ENCODE measurements at regions not wholly inside any gene's neighbourhood (a gene's known extent, or its start where the extent isn't known, plus 50 kb on each side); places are given as distances from the start of the nearest gene placed in this dataset.
"Not testable (repeated sequence)": the region's sequence is repeated elsewhere in the genome, so short reads cannot be mapped to it uniquely, and the experiment has no call there.

DNA sequence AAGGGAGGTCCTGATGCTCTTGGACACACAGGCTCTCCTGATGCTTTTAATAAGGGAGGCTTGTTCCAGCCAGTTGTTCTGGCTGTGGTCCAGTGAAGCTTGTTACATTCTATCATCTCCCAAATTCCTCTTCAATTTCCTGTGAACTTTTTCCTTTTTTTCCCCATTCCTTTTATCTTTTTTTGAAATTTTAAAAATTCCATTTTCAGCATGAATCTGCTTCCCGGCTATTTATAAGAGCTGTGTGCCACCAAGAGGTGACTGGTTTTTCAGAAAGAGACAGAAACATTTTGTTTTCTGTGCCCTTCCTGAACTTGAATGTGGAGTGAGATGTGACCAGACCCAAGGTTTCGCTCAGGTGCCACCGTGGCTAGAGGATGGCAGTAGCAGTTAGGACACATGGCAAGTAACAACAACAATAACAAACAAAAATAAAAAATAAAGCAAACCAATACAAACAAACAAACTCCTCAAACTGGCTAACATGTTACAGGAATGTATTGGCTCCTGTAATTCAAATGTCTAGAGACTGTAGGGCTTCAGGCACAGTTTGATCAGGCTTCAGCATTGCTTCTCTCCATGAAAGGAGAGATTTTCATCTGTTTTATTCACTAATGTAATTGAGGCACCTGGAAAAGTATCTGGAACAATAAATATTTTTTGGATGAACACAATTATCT is 121.1 kb downstream of the BOD1 start:
- no peak for DNase-seq

DNA sequence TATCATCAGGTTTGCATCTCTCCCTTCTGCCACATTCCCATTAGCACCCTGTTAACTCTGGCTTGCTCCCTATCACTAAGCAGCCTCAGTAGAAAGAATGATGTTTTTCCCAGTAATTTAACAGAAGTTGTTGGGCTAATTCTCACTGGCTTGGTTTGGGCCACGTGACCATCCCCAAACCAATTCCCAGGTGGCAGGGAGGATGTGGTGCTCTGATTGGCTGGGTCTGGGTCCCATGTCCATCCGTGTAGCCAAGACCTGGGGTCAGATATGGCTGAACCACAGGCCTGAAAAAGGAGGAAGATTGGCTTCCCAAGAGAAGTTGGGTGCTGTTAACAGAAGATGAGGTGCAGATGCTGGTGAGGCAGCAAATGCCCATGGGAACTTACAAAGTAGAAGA is 122.0 kb downstream of the BOD1 start:
- no peak for DNase-seq

DNA sequence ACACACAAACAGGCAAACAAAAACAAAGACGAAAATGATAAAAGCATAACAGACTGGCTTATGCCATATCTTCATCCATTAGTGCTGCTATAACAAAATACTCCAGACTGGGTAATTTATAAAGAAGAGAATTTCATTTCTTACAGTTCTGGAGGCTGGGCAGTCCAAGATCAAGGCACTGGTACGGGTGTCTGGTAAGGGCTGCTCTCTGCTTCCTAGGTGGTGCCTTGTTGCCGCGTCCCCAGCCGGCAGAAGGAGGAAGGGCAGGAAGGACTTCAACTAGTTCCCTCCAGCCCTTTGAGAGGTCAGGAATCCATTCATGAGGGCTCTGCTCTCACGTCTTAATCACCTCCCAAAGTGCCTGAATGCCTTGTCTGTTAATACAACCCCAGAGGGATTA is 122.6 kb downstream of the BOD1 start:
- no peak for DNase-seq

DNA sequence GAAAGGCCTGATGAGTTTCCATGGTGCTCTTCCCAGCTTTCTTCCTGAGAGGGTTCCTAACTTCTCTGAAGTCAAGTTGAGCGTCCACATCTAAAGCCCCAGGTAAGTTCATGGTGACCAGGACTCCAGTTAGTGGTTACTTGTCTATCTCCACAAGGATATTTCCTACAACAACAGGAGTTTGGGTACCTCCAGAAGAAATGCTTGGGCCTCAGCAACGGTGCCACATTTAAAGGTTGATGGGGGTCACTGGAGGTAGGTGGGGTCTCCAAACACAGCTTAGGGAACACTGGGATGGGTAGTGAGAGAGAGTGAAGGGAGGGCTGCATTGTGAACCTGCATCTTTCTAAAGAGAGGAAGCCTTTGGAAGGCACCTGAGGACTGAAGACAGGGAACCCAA is 123.4 kb downstream of the BOD1 start:
- no peak for DNase-seq

DNA sequence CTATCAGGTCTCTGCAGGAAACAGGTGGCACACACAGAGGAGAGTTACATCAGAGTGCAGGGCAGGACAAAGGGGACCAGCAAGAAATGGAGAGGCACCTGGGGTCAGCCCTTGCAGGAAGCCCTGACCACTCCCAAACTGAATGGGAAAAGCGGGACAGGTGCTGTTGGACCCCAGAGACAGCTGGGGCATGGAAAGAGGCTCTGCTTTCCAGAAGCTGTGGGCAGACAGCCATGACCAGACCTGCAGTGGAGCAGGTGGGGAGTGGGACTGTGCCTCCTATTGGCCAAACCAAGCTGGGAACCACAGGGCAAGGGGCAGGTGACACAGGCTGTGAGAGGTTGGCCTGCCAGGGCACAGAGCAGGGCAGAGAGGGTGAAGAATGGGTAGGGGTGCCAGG is 125.8 kb downstream of the BOD1 start:
- no peak for DNase-seq

DNA sequence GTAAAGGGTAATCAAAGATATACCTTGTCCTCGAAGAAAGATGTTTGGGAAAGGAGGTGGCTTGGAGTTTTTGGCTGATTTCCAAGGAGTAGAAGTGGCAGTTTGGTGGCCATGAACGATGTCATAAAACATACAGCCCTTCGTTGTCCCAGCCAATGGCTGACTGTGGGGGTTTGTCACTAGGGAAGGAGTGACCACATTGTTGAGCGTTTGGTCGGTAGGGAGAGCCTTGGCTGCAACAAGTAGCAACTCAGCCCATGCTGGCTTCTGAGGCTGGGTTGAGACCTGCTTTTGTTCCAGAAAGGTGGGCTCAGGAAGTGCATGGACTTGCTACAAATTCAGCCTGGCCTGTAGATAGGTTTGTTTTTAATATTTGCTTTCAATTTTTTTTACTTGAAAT is 128.3 kb downstream of the BOD1 start:
- no peak for DNase-seq

DNA sequence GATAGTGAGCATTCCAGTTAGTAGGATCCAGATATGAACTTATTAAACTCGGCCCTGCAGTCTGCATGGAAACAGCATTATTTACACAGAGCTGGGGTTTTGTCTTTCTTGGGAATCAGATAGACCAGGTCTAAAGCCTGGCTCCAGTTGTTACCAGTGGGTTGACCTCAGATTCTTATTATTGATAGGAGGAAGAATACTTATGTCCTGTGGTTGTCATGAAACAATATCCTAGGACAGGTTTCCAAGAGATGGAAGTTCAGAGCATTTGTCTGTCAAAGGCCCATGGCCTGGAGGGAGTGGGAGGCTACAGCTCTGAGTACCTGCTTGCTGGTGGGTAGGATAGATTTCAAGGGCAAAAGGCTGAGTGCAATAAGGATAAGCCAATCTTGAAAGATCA is 129.2 kb downstream of the BOD1 start:
- DNase-seq = no peak

DNA sequence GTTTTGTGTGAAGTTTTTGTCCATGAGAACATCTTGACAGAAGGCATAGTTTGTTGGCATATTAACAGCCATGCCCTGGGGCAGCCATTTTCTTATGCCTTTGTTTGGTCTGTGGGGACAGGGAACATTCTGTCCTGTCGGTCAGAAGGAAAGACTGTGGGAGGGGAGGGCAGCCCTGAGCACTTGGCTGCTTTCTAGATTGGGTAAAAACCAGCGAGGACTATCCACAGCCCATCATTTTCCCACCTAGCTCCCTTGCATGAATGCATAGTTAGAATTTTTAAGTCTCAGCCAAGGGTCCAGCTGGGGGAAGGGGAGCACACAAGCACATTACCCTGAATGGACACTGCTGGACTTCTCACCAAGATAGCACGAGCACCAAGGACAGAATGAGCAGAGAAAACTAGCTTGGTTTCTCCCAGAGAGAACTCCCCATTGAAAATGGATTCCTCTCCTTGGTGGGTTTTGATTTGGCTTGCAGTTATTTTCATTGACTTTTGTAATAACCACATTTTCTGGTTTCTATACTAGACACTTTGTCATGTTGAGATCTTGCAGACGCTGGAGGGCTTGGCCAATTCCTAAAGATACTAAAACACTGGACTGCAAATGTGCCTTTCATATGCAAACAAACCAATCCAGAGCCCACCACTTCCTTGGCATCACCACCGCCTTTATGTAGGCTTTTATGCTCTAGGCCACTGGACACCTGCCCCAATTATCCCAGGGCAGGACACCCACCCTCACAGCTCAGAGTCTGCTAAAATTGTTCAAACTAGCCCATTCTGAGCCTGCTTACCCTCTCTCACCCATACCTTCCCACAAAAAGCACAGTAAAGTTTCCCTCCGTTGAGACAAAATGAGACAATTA is 129.9 kb downstream of the BOD1 start:
- no peak for DNase-seq

DNA sequence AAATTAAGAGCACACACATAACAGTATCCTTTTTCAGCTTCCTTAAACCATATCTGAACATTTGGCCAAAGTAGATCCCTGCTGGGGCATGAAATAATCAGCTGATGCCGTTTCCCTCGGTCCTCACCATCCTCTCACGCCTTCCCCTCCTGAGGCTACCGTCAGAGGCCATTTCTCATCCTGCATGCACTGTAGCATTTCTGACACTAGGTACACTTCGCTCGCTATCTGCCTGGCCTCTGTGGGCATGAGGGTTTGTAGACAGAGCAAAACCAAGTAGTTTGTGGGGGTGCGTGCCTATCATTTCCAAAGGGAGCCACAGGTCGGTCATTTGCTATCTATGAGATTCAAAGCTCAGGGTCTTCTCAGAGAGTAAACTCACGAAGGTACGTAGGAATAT is 131.9 kb downstream of the BOD1 start:
- no peak for DNase-seq

DNA sequence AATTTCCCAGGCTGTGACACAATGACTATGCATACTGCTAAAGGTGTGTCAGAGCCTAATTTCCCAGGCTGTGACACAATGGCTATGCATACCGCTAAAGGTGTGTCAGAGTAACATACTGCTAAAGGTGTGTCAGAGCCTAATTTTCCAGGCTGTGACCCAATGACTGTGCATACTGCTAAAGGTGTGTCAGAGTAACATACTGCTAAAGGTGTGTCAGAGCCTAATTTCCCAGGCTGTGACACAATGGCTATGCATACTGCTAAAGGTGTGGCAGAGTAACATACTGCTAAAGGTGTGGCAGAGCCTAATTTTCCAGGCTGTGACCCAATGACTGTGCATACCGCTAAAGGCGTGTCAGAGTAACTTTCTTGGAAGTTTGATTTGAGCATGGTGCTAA is 132.9 kb downstream of the BOD1 start:
- not testable (repeated sequence) for DNase-seq

DNA sequence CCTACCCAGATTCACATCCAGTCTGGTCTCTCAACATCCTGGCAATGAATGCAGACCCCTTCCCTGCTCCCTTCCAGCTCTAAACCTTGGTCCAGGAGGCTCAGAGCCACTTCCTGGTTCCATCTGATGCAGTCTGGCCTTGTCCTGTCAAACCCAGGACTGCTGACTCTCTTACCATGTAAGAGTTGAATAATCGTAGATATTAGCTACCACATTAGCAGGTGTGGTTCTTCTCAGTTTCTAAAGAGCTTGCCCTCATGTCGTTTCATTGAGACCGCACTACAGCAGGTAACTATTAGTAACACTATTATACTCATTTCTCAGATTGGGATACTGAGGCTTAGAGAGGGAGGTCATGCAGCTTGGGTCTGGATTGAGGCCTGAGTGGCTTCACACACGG is 133.3 kb downstream of the BOD1 start:
- no peak for DNase-seq

DNA sequence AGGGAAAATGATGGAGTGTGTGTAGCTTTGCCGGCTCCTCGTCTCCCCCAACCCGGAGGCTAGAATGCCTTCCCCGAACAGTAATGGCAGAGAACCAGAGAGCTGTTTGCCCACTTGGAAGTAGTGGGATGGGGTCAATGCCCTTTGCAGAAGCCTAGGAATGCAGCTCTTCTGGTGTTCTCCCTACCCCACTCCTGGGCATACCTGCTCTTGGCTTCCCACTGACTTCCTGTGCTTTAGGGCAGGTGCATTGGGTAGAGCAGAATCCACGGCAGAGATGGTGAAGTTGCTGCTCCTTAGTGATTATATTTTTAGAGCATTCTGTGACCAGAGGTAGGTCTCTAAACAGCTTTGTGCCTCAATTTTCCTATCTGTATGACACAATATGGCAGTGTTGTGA is 134.6 kb downstream of the BOD1 start:
- no peak for DNase-seq

DNA sequence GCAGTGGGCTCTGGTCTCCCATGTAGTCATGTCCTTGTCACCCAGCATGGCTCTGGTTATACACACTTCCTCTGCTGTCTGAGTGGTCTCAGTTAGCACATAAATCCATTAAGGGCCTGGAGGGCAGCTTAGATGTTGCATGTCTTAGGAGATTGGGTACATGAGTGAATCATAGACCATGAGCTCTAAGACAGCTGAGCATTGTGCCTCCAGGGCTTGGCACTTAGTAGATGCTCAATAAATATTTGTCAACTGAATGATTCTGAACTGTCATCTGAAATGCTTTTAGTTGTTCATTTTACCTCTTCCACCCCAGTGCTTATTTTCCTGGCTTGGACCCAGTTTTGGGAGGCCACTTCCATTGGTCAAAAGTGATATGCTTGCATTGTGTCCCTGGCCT is 135.6 kb downstream of the BOD1 start:
- DNase-seq = no peak

DNA sequence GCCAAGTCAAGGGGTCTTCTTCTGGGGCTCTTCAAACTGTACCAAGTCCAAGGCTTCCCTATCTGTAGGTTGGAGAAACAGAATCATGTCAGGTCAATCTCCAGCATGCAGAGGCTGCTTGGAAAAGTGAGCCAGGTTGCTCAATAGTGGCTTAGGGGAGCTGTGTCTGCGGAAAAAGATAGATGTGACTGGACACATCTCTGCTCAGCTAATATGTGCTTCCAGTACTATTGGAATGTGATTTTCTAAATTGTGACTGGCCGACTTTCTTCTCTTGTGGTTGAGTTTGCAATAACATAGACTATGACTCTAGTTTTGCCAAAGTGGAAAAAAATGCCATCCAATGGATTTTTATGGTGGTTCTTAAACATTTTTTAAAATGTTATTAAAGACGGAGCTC is 136.7 kb downstream of the BOD1 start:
- no peak for DNase-seq

DNA sequence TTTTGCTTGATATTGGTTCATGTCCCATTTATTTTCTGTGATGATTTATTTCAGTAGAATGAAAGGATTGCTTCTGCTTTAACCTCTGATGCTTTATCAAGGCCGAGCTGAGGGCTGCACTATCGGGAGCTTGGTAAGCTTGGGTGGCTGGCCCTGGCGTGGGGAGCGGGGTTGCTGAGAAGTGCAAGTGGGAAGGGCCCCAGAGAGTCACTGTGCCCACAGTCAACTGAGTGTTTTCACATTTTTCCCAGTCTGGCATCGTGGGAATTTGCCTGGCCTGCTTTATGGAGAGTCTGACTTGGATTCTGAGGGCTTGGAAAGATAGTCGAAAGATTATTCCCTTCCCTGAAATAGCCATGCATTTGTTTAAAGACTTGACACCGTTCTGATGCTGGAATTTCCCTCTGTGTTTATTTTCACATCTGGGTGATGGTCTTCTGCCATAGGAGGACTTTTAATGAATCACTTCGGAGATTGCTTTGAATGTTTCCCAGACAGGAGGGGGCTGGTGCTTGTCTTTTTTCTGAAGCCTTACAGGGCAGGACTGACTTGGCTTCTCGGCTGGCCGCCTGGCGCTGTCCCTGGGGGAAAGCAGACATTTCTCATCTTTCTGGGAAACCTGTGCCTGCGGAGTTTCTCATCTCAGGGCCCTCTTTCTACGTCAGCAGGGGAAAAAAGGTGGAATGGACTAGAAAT is 139.0 kb downstream of the BOD1 start:
- DNase-seq = no peak

DNA sequence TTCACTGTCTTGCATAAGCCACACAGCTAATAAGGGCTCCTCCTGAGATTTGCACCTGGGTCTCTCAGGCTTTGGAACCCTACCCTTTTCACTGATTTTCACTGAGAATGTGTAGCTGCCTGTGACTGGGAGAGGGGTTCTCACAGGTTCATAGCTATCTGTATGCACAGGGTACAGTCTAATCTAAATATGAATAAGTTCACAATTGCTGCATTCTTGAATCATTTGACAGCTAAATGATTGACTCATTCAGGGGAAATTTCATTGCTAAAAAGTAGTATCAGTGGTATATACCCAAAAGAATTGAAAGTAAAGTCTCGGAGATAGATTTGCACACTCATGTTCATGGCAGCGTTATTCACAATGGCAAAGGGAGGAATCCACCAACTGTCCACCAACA is 140.7 kb downstream of the BOD1 start:
- no peak for DNase-seq

DNA sequence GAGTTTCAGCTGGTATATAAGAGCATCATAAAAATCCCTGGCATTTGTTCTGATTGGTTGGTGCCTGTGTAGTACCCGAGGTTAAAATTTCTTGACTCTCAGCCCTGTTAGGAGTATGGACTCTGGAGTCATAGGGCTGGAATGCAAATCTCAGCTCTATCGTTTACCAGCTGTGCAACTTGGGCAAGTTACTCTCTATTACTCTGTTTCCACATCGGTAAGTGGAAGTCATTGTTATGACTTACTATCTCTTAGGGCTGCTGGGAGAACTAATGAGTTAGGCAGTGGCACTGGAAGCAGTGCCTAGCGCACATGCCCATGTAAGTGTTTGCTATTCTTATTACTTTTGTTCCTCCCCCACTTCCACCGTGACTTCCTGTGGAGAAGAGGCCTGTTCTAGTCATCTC is 141.6 kb downstream of the BOD1 start:
- no peak for DNase-seq

DNA sequence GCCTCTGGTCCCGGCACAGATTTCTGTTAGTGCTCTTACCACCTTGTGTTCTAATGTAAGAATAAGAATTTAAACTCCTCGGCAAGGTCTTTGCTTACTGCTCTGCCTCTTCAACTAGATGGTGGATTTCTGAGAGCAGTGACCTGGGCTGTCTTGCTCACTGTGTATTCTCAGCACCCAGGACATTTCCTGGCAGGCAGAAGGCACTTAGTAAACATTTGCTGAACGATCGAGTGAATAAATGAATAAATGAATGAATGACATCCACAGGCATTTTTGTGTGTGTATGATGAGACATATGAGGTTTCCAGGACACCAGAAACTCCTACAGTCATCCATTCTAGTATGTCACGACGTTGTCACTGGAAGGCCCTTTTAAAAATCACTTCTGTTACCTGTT is 143.2 kb downstream of the BOD1 start:
- DNase-seq = no peak

DNA sequence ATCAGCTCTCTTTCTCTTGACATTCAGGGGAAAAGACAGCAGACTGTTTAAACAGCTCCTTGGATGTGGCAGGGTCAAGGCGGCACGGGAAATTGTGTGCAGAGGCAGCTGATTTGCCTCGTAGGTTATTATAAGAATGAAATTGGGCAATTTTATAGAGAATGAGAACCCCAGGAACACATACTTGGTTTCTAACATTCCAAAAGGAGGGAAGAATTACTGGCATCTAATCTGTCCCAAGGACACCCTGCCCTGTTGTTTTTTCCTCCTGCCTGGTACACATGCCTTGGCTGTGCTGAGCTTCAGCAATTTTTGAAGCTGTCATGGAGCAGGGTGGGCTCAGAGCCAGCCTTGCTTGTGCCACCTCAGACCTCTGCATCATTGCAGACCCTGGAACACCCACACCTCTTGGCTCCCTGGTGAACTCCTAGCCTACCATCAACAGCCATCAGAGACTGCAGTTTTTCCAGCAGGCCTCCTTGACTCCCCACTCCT is 143.6 kb downstream of the BOD1 start:
- DNase-seq = no peak

DNA sequence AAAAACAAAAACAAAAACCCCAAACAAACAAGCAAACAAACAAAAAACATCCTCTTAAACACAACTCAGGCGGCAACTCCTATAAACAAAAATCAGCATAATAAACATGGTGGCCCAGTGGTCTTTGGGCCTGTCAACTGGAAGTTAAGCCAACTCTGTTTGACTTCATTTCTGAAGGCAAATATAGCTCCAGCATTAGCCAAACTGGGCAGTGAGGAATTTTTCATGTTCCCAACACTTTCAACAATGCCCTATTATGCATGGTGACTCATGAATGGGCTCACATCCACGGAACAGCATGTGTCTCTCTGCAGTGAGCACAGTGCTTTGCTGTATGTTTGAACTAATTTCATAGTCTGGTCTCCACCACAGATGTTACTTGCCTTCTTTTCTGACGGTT is 143.9 kb upstream of the STC2 start:
- DNase-seq = peak; percentile 61

DNA sequence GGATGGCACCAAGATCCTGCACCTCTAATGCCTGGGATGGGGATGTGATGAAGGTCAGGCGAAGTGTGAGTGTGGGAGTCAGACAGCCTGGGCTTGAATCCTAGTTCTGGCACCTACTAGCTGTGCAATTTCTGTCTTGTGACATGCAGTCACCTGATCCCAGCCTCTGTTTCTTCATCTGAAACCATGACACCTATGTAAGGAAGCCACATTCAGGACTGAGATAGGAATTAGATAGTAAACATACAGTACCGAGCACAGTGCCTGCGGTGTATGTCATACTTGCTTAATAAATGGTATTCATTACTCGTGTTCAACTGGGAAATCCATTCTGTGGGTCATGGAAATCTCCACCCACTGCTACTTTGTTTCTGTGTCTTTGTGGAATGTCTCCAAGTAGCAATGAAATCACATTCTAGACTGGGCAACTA is 140.6 kb upstream of the STC2 start:
- no peak for DNase-seq

DNA sequence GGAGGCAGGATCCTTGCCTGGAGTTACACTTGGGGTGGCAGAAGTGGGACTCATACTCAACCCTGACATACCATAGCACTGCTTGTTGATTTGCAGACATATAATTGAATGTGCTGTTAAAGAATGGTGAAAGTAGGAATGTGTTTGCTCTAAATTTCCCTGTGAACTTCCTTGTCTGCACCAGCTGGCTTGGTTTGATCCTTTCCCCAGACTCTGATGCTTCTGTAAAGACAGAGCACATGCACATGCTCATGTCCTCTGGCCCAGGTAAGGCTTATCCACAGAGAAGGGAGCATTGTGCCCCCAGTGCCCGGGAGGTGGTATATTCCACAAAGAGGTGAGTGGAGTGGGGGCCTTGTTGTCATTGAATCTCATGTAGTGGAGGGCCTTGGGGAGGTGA is 138.0 kb upstream of the STC2 start:
- no peak for DNase-seq

DNA sequence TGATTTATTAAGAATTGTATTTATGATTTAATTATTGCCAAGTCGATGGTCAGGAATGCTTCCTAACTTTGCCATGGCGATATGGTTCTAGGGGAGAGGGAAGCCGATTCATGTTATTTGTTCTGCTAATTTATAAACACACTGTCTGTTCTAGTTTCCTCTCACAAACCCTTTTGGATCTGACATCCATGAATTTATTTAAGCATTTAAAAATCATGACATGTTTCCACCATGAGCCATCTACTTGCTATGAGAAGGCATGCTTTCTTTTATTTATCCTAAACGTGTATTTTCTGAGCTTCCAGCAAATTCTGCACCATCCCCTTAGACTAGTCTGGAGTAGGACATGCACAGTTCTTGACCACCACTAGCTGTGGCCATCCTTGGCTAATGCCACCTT is 136.6 kb upstream of the STC2 start:
- no peak for DNase-seq

DNA sequence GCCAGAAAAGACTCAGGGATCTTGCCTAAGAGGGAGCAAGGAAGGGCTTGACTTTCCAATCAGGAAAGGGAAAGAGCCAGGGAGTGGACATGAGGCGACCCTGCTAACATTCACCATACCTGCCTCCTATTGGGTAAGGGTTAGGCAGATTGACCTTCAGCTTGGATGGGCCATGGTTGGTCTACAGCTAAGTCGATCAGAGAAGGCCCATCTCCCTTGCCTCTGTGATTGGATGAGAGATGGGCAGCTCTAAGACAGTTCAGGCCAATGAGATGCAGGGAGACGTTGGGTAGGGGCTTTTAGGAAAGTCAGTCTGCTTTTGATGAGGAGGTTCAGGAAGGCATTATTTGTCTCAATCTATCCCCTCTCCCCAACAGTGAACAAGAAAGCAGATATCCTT is 135.0 kb upstream of the STC2 start:
- DNase-seq = no peak

Data from NCI-H226 (cell line).